HG03095 (cell line): ENCODE measurements at regions not wholly inside any gene's neighbourhood (a gene's known extent, or its start where the extent isn't known, plus 50 kb on each side); places are given as distances from the start of the nearest gene placed in this dataset.

Source experiments
- ATAC-seq: cut with Tn5 transposase; IDR thresholded peaks from one replicate; pipeline ENCODE4 v1.9.1; 2021; ENCODE audit warnings: moderate library complexity; ENCODE audit not compliant: unreplicated experiment

DNA sequence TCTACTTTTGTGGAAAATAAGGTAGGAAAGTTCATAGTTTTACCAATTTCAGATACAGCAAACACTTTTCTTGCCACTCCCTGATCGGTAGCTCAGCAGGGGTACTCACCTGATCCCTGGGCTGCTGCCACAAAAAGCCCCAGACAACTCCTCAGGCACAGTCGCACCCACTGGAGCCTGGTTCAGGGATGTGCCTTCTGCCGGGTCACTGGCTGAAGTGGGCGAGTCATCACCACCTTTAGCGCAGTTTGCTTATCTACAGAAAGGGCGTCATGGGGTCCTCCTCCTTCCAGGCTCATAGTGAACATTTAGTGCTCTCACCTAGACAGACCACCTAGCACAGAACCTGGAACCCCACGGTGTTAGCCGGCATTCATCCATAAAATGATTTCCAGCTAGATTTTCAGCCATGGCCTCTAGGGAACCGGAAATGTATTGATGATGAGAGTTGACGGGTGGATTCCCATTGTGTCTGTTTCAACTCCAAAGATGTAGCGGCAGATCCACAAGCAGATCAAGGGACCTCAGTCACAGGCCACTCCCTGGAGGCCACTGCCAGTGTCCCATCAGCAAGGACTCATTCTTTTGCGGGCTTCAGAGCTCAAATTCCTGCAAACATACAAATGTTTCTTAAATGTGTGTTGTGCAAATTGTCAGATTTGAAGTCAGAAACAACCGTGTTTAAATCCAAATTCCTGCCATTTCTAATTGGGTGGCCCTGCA lies 408.4 kb upstream of the SALL3 start:
- ATAC-seq, result no peak

DNA sequence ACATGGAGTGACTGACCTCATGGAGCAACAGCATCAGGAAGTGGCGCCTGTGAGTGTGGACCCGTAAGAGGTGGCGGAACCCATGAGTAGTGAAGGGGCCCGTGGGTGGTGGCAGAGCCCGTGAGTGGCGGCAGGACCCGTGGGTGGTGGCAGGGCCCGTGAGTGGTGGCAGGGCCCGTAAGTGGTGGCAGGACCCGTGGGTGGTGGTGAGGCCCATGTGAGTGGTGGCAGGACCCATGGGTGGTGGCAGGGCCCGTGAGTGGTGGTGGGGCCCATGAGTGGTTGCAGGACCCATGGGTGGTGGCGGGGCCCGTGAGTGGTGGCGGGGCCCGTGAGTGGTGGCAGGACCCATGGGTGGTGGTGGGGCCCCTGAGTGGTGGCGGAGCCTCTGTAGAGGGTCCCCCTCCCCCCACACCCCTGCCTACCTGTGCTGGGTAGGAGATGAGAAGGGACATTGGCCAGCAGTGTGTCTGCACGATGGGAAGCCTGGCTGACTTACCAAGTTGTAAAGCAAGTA lies 407.7 kb upstream of the SALL3 start:
- no peak for ATAC-seq

DNA sequence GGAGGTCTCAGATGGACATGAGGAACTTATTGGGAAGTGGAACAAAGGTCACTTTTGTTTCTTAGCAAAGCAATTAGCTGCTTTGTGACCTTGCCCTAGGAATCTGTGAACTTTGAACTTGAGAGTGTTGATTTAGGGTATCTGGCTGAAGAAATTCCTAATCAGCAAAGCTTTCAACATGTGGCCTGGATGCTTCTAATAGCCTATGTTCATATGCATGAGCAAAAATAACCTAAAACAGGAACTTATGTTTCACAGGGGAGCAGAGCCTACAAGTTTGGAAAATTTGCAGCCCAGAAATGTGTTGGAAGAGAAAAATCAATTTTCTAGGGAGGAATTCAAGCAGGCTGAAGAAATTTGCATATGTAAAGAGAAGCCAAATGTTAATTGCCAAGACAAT lies 405.8 kb upstream of the SALL3 start:
- no peak for ATAC-seq

DNA sequence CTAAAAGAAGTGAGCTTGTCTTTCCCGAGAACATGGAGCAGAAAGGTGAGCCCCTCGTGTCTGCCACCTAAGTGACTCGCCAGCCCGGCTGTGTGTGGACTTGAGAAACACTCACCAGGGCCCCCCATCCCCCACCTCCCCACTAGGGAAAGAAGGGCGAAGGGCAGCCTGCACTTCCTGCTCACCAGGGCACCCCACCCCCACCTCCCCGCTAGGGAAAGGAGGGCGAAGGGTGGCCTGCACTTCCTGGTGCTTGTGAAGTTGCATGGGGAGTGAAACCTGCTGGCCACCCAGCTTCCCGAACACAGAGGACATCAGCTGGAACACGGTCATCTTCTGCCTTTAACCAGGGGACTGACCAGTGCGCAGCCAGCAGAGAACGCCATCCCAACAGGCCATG lies 402.7 kb upstream of the SALL3 start:
- ATAC-seq, result no peak

GRCh38 chr18:78579449-78579848 lies 400.2 kb upstream of the SALL3 start:
- ATAC-seq, result no peak

DNA sequence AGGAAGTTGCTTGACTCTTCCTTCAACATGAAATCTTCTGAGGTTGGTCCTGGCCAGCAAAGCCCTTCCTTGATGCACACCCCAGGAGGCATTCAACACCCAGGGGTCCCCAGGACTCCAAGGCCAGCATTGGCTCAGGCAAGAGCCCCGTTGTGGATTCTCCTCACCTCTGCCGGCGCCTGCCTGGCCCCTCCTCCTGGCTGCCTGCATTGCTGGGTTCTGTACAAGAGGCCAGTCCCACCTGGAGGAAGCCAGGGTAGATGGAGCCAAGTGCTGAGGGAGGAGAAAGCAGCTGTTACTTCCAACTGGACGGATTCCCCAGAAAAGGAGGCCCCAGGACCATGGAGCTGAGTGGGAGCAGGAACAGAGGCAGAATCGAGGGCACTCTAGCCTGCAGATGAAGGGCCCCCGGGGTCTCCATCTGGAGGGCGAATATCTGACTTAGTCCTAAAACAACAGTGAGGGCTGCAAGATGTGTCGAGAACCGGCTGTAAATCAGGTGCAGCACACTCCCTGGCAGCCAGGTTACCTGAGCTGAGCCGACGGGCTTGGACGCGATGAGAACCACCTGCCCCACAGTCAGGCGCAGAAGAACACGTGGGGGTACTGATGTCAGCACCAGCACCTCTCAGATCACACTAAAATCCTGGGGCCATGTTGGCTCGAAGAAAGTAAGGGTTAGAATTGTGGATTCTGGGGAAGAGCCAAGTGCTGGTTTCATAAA lies 399.6 kb upstream of the SALL3 start:
- no peak for ATAC-seq

GRCh38 chr18:78580835-78581339 lies 398.7 kb upstream of the SALL3 start:
- ATAC-seq, result no peak

GRCh38 chr18:78582181-78582709 lies 397.4 kb upstream of the SALL3 start:
- no peak for ATAC-seq

- no peak for ATAC-seq
Measured at GRCh38 chr18:78582898-78583738, 396.5 kb upstream of the SALL3 start.

GRCh38 chr18:78583739-78584458 lies 395.7 kb upstream of the SALL3 start:
- no peak for ATAC-seq

- ATAC-seq, result no peak
Measured at GRCh38 chr18:78584459-78585022, 395.1 kb upstream of the SALL3 start.

- no peak for ATAC-seq
Measured at GRCh38 chr18:78586586-78586985, 393.0 kb upstream of the SALL3 start.

DNA sequence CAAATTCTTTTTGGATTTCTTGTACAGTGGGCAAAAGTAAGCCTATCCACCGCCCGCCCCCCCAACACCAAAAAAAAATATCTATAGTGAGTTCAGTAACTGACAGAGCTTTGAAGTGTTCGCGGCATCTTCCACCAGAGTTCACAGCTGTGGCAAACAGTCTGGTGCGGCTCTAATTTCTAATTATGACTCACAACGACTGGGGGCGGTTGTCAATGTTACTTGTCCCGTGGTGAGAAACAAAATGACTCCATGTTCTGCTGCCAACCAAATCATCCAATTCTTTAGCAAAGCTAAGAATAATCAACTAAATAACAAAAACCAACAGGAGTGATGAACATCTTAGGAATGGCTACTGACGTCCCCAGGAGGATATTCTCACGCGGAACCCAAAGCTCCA lies 392.5 kb upstream of the SALL3 start:
- ATAC-seq, result no peak

GRCh38 chr18:78587626-78588600 lies 391.7 kb upstream of the SALL3 start:
- ATAC-seq, result no peak

DNA sequence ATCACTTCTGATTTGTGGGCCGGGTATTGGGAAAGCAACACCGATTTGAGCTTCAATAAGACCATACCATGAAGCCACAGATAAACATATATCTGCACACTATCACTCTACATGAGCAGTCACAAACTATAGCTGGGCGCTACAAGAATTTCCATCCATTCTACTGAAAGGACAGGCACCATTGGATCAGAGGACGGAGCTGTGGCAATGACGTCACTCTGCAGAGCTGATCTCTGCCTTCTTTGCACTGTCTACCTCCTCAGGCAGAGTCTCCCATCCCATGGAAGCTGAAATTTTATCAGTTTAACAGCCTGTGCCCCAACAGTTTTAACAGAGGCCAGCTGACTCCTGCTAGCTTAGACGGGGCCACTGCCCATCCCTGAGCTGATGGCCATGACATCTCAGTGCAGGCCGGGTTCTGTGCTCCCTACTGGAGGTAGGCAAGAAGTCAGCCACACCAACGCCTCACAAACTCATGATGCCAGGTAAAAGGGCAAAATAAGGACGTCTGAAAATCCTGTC lies 389.6 kb upstream of the SALL3 start:
- ATAC-seq, result no peak

GRCh38 chr18:78595453-78595852 lies 384.2 kb upstream of the SALL3 start:
- ATAC-seq, result no peak

DNA sequence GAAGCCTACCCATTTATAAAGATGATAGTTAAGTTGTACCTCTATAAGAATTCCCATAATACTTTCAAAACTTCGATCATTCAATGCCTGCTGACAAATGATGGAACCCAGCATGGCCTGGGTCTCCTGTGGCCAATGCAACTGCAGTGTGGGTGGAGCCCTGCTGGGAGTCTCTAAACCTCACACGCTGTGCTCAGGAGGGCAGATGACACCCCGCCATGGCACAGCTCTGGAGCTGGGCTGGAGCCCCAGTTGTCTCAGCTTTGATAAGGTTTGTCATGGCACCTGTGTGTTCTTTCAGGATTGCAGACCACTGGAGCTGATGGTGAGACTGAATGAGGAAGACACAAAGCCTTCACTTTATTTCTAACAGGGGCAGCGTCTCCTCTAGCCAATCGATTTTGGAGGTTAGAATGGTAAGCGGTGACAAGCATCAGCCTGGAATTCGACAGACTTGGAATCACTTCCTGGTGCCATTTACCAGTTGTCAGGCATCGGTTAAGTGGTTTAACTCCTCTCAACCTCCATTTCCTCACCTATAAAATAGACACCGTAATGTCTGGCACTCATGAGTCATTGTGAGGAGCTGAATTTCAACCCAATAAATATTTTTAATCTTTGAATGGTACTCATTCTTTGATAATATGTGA lies 383.6 kb upstream of the SALL3 start:
- ATAC-seq, result no peak

GRCh38 chr18:78596794-78597345 lies 382.7 kb upstream of the SALL3 start:
- ATAC-seq, result no peak
